Progenitor cell of endocrine pancreas (in vitro differentiated cells): ENCODE measurements at regions not wholly inside any gene's neighbourhood (a gene's known extent, or its start where the extent isn't known, plus 50 kb on each side); places are given as distances from the start of the nearest gene placed in this dataset.

Source experiments
- DNase-seq: peaks from one replicate; pipeline ENCODE4 v3.0.0; 2021; ENCODE audit warnings: low spot score; ENCODE audit not compliant: unreplicated experiment
- H3K27ac Mint-ChIP-seq: 2 replicates; pipeline ENCODE4 v1.8.0; 2021; ENCODE audit warnings: mild to moderate bottlenecking, moderate library complexity, mixed read lengths
- H3K27me3 Mint-ChIP-seq: 2 replicates; pipeline ENCODE4 v1.8.0; 2021; ENCODE audit warnings: mixed read lengths
- H3K36me3 Mint-ChIP-seq: 2 replicates; pipeline ENCODE4 v1.8.0; 2022; ENCODE audit warnings: mixed read lengths; ENCODE audit not compliant: insufficient read depth
- H3K4me1 Mint-ChIP-seq: 2 replicates; pipeline ENCODE4 v1.8.0; 2021; ENCODE audit warnings: low read depth, mixed read lengths
- H3K4me3 Mint-ChIP-seq: 2 replicates; pipeline ENCODE4 v1.8.0; 2021; ENCODE audit warnings: low read depth, mild to moderate bottlenecking, moderate library complexity, mixed read lengths
- H3K9me3 Mint-ChIP-seq: 2 replicates; pipeline ENCODE4 v1.8.0; 2021; ENCODE audit warnings: low read depth, mixed read lengths
- CTCF ChIP-seq: fragments of 200-600 bp; sonication (generic); IDR thresholded peaks from one replicate; pipeline ENCODE4 v1.5.0; 2021; ENCODE audit warnings: antibody characterized with exemption, mild to moderate bottlenecking; ENCODE audit not compliant: unreplicated experiment

DNA sequence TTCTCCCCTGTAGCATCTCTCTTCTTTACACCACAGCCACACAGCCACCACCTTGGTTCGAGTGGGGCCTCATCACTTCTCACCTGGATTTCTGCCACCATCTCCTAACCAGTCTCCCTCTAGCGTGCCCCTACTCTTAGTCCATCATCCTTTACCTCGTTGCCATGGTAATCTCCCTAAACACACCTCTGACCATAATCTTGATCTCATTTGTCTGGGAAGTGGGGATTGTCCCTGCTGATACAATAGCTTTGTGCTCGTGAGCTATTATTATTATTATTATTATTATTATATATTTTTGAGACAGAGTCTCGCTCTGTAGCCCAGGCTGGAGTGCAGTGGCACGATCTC lies 76.5 kb upstream of the HSPA9 start:
- no peaks in the 10 kb centered on the region for H3K36me3 Mint-ChIP-seq
- no peak for DNase-seq
- H3K4me3 Mint-ChIP-seq, result no peak overlapping the region
- no peak for TF ChIP-seq CTCF
- peaks cover 5% of the 10 kb centered on the region for H3K4me1 Mint-ChIP-seq
- no peaks in the 10 kb centered on the region for H3K9me3 Mint-ChIP-seq
- peaks cover 18% of the 10 kb centered on the region for H3K27me3 Mint-ChIP-seq
- no peak overlapping the region for H3K27ac Mint-ChIP-seq

- no peaks in the 10 kb centered on the region for H3K36me3 Mint-ChIP-seq
- peaks cover 16% of the 10 kb centered on the region for H3K27me3 Mint-ChIP-seq
- H3K4me3 Mint-ChIP-seq, result no peak overlapping the region
- no peak for TF ChIP-seq CTCF
- H3K9me3 Mint-ChIP-seq, result no peaks in the 10 kb centered on the region
- no peak overlapping the region for H3K27ac Mint-ChIP-seq
- DNase-seq, result no peak
- H3K4me1 Mint-ChIP-seq, result peaks cover 5% of the 10 kb centered on the region
Measured at GRCh38 chr5:138651058-138651766, 76.0 kb upstream of the HSPA9 start.

- Mint-ChIP-seq H3K27ac (no peak overlapping the region), H3K4me3 (no peak overlapping the region), H3K9me3 (no peaks in the 10 kb centered on the region), H3K36me3 (no peaks in the 10 kb centered on the region), H3K27me3 (peaks cover 18% of the 10 kb centered on the region), H3K4me1 (peaks cover 5% of the 10 kb centered on the region)
- no peak for DNase-seq
- no peak for TF ChIP-seq CTCF
Measured at GRCh38 chr5:138650196-138650595, 75.0 kb upstream of the HSPA9 start.

- H3K27me3 Mint-ChIP-seq, result peaks cover 18% of the 10 kb centered on the region
- no peak overlapping the region for H3K4me3 Mint-ChIP-seq
- H3K4me1 Mint-ChIP-seq, result peaks cover 4% of the 10 kb centered on the region
- H3K9me3 Mint-ChIP-seq, result no peaks in the 10 kb centered on the region
- no peak for DNase-seq
- H3K36me3 Mint-ChIP-seq, result no peaks in the 10 kb centered on the region
- no peak for TF ChIP-seq CTCF
- no peak overlapping the region for H3K27ac Mint-ChIP-seq
Measured at GRCh38 chr5:138649775-138650174, 74.6 kb upstream of the HSPA9 start.

DNA sequence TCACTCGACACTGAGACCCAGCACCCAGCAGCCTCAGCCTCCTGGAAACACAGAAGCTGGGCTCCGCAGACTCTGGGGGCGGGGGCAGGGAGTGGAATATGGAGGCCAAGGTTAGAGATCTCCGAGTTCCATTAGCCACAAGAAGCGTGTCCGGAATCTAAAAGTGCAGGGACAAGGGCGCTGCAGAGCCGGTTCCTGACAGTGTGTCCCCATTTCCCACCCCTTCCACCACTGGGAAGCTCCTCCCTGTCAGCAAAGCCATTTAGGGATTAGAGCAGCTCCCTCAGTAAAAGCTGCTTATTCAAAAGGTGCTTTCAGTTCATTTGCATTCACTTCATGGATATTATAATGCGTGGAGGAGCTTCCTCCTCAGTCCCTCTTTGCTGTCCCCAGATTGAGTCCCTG lies 74.1 kb upstream of the HSPA9 start:
- H3K4me3 Mint-ChIP-seq, result no peak overlapping the region
- no peak overlapping the region for H3K27ac Mint-ChIP-seq
- H3K4me1 Mint-ChIP-seq, result peaks cover 2% of the 10 kb centered on the region

More for the DNA sequence above, 74.1 kb upstream of the HSPA9 start:
- DNase-seq, result no peak
- TF ChIP-seq CTCF, result no peak
- Mint-ChIP-seq H3K27me3 (peaks cover 16% of the 10 kb centered on the region), H3K9me3 (no peaks in the 10 kb centered on the region), H3K36me3 (no peaks in the 10 kb centered on the region)
